H9 (cell line): ENCODE measurements at regions not wholly inside any gene's neighbourhood (a gene's known extent, or its start where the extent isn't known, plus 50 kb on each side); places are given as distances from the start of the nearest gene placed in this dataset.
A peak's percentile ranks its signal among the peaks of the same experiment; 100 is the strongest.

Experiments
- DNase-seq: peaks from one replicate; pipeline ENCODE4 v3.0.0-alpha.2; 2017
- H2AFZ ChIP-seq: one replicate; pipeline ENCODE4 v1.6.1; 2013; ENCODE audit warnings: mild to moderate bottlenecking, low read length, control low read depth, moderate library complexity
- H2AK5ac ChIP-seq: 2 replicates; pipeline ENCODE4 v1.6.1; 2013; ENCODE audit warnings: low read length, control low read depth, mixed read lengths; ENCODE audit not compliant: insufficient read length
- H2BK120ac ChIP-seq: one replicate; pipeline ENCODE4 v1.6.1; 2013; ENCODE audit warnings: low read depth, mild to moderate bottlenecking, low read length, control low read depth, inconsistent platforms; ENCODE audit not compliant: poor library complexity, severe bottlenecking
- H2BK12ac ChIP-seq: 2 replicates; pipeline ENCODE4 v1.6.1; 2013; ENCODE audit warnings: low read length, control low read depth, mixed read lengths, low read depth; ENCODE audit not compliant: insufficient read length
- H2BK15ac ChIP-seq: 2 replicates; pipeline ENCODE4 v1.6.1; 2013; ENCODE audit warnings: low read depth, low read length, control low read depth
- H2BK20ac ChIP-seq: one replicate; pipeline ENCODE4 v1.6.1; 2013; ENCODE audit warnings: low read depth, mild to moderate bottlenecking, low read length, control low read depth, inconsistent platforms; ENCODE audit not compliant: poor library complexity, severe bottlenecking
- H2BK5ac ChIP-seq: 2 replicates; pipeline ENCODE4 v1.6.1; 2013; ENCODE audit warnings: low read length, control low read depth, mixed read lengths; ENCODE audit not compliant: insufficient read length
- H3K14ac ChIP-seq: 2 replicates; pipeline ENCODE4 v1.6.1; 2013; ENCODE audit warnings: low read length, control low read depth; ENCODE audit not compliant: insufficient read depth
- H3K18ac ChIP-seq: 2 replicates; pipeline ENCODE4 v1.6.1; 2013; ENCODE audit warnings: low read depth, mild to moderate bottlenecking, mixed read lengths, low read length, control low read depth; ENCODE audit not compliant: insufficient read length
- H3K23ac ChIP-seq: 2 replicates; pipeline ENCODE4 v1.6.1; 2013; ENCODE audit warnings: low read length, control low read depth, mixed read lengths, low read depth; ENCODE audit not compliant: insufficient read length
- H3K23me2 ChIP-seq: 2 replicates; pipeline ENCODE4 v1.6.1; 2013; ENCODE audit warnings: low read depth, mild to moderate bottlenecking, mixed read lengths, low read length, control low read depth; ENCODE audit not compliant: insufficient read length, poor library complexity, severe bottlenecking
- H3K27ac ChIP-seq: 2 replicates; pipeline ENCODE4 v1.5.1; 2013; ENCODE audit warnings: low read length, control low read depth, mixed read lengths, low read depth; ENCODE audit not compliant: insufficient read length
- H3K27me3 ChIP-seq: 2 replicates; pipeline ENCODE4 v1.6.1; 2013; ENCODE audit warnings: low read length, control low read depth, inconsistent platforms; ENCODE audit not compliant: insufficient read depth
- H3K4ac ChIP-seq: 2 replicates; pipeline ENCODE4 v1.6.1; 2013; ENCODE audit warnings: low read depth, mild to moderate bottlenecking, control low read depth, inconsistent platforms, low read length, moderate library complexity
- H3K4me1 ChIP-seq: 2 replicates; pipeline ENCODE4 v1.6.1; 2013; ENCODE audit warnings: low read length, control low read depth, inconsistent platforms; ENCODE audit not compliant: insufficient read depth
- H3K4me2 ChIP-seq: 2 replicates; pipeline ENCODE4 v1.6.1; 2013; ENCODE audit warnings: low read length, control low read depth, mixed read lengths; ENCODE audit not compliant: insufficient read length, insufficient read depth
- H3K56ac ChIP-seq: 2 replicates; pipeline ENCODE4 v1.6.1; 2013; ENCODE audit warnings: low read depth, mild to moderate bottlenecking, mixed read lengths, low read length, control low read depth; ENCODE audit not compliant: insufficient read length
- H3K79me1 ChIP-seq: 2 replicates; pipeline ENCODE4 v1.6.1; 2013; ENCODE audit warnings: low read depth, mild to moderate bottlenecking, moderate library complexity, low read length, control low read depth, inconsistent platforms; ENCODE audit not compliant: insufficient read depth, poor library complexity, severe bottlenecking
- H3K79me2 ChIP-seq: 2 replicates; pipeline ENCODE4 v1.6.1; 2013; ENCODE audit warnings: low read length, control low read depth, inconsistent platforms; ENCODE audit not compliant: insufficient read depth
- H3K9ac ChIP-seq: 2 replicates; pipeline ENCODE4 v1.6.1; 2013; ENCODE audit warnings: low read length, control low read depth, mixed read lengths; ENCODE audit not compliant: insufficient read length; ENCODE audit errors: extremely low read depth
- H3K9me3 ChIP-seq: one replicate; pipeline ENCODE4 v1.6.1; 2013; ENCODE audit warnings: low read depth, low read length, inconsistent platforms; ENCODE audit not compliant: control insufficient read depth
- H3T11ph ChIP-seq: one replicate; pipeline ENCODE4 v1.6.1; 2013; ENCODE audit warnings: mild to moderate bottlenecking, low read length, control low read depth, inconsistent platforms
- H4K20me1 ChIP-seq: one replicate; pipeline ENCODE4 v1.6.1; 2013; ENCODE audit not compliant: control insufficient read depth, insufficient read length, insufficient read depth
- H4K5ac ChIP-seq: 2 replicates; pipeline ENCODE4 v1.6.1; 2013; ENCODE audit warnings: low read depth, mild to moderate bottlenecking, mixed read lengths, low read length, control low read depth; ENCODE audit not compliant: insufficient read length
- H4K8ac ChIP-seq: replicated peaks from 2 replicates; pipeline ENCODE4 v1.6.1; 2013; ENCODE audit warnings: low read length, control low read depth, mixed read lengths, low read depth; ENCODE audit not compliant: insufficient read length
- H4K91ac ChIP-seq: 2 replicates; pipeline ENCODE4 v1.6.1; 2013; ENCODE audit warnings: low read depth, mild to moderate bottlenecking, moderate library complexity, mixed read lengths, low read length, control low read depth; ENCODE audit not compliant: insufficient read length
- H3K27ac Mint-ChIP-seq, 3 experiments: 2 replicates in 2 of 3; 3 replicates in 1 of 3; pipeline ENCODE4 v1.8.0; 2020 to 2021; ENCODE audit warnings: mixed read lengths in 3 of 3, mild to moderate bottlenecking in 1 of 3, moderate library complexity in 1 of 3
- H3K27me3 Mint-ChIP-seq: 2 replicates; pipeline ENCODE4 v1.8.0; 2021; ENCODE audit warnings: low read depth, mild to moderate bottlenecking, moderate library complexity, mixed read lengths
- H3K36me3 Mint-ChIP-seq, 3 experiments: 2 replicates in 2 of 3; 3 replicates in 1 of 3; pipeline ENCODE4 v1.8.0; 2020 to 2021; ENCODE audit warnings: low read depth in 3 of 3, mixed read lengths in 3 of 3; ENCODE audit not compliant: insufficient read depth in 1 of 3
- H3K4me1 Mint-ChIP-seq, 2 experiments: 2 replicates each; pipeline ENCODE4 v1.8.0; 2020; ENCODE audit warnings: mixed read lengths in 2 of 2
- H3K4me3 Mint-ChIP-seq, 2 experiments: 2 replicates in 1 of 2; 3 replicates in 1 of 2; pipeline ENCODE4 v1.8.0; 2020 to 2021; ENCODE audit warnings: mild to moderate bottlenecking in 2 of 2, mixed read lengths in 2 of 2, moderate library complexity in 1 of 2
- H3K9me3 Mint-ChIP-seq, 2 experiments: 2 replicates in 1 of 2; 3 replicates in 1 of 2; pipeline ENCODE4 v1.8.0; 2020; ENCODE audit warnings: mild to moderate bottlenecking in 2 of 2, mixed read lengths in 2 of 2, moderate library complexity in 1 of 2
- WGBS: extraction: QIAGEN DNeasy Blood & Tissue Kit; methylation state at CpG from one replicate; pipeline ENCODE4 v1.1.7; 2013; ENCODE audit warnings: missing lambda C conversion rate, low lambda C conversion rate, mixed read lengths; ENCODE audit not compliant: insufficient read length; ENCODE audit errors: extremely low coverage; 5-methylcytosine and 5-hydroxymethylcytosine counted together
- TF ChIP-seq, protein P1 (sequence below): fragments of 200-600 bp; sonication (generic); conservative IDR thresholded peaks from 3 replicates; pipeline ENCODE4 v1.8.0; 2021; ENCODE audit warnings: antibody characterized with exemption, mild to moderate bottlenecking

GRCh38 chr2:81984969-81985637 lies 1680.6 kb upstream of the LRRTM1 start:
- no peak overlapping the region for H3T11ph ChIP-seq
- no peak overlapping the region for H2BK5ac ChIP-seq
- no peaks in the 10 kb centered on the region for H3K9me3 ChIP-seq
- peaks cover 3 to 6% (median 4%) of the 10 kb centered on the region in 3 experiments; a peak in 4 of 7 replicates for H3K36me3 Mint-ChIP-seq
- no peak overlapping the region for H3K4me2 ChIP-seq
- H4K8ac ChIP-seq: no peak overlapping the region
- no peak overlapping the region for H2BK12ac ChIP-seq
- H3K23ac ChIP-seq: no peak overlapping the region
- H3K4me3 Mint-ChIP-seq: no peak overlapping the region
- no peaks in the 10 kb centered on the region for H3K4me1 ChIP-seq
- no peak overlapping the region for H2AK5ac ChIP-seq
- no peaks in the 10 kb centered on the region for H3K79me1 ChIP-seq
- no peak overlapping the region for H4K91ac ChIP-seq
- H3K56ac ChIP-seq: no peak overlapping the region
- peak; percentile 51 for DNase-seq
- TF ChIP-seq, protein P1, sequence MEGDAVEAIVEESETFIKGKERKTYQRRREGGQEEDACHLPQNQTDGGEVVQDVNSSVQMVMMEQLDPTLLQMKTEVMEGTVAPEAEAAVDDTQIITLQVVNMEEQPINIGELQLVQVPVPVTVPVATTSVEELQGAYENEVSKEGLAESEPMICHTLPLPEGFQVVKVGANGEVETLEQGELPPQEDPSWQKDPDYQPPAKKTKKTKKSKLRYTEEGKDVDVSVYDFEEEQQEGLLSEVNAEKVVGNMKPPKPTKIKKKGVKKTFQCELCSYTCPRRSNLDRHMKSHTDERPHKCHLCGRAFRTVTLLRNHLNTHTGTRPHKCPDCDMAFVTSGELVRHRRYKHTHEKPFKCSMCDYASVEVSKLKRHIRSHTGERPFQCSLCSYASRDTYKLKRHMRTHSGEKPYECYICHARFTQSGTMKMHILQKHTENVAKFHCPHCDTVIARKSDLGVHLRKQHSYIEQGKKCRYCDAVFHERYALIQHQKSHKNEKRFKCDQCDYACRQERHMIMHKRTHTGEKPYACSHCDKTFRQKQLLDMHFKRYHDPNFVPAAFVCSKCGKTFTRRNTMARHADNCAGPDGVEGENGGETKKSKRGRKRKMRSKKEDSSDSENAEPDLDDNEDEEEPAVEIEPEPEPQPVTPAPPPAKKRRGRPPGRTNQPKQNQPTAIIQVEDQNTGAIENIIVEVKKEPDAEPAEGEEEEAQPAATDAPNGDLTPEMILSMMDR: no peak
- no peak overlapping the region for H2AFZ ChIP-seq
- WGBS: no CpG with 5 or more reads among the region's 33 CpGs
- H3K18ac ChIP-seq: no peak overlapping the region
- H3K27ac ChIP-seq: no peak overlapping the region
- H2BK20ac ChIP-seq: no peak overlapping the region
- no peaks in the 10 kb centered on the region for H4K20me1 ChIP-seq
- H3K27ac Mint-ChIP-seq: no peak overlapping the region
- no peak overlapping the region for H3K9ac ChIP-seq
- H3K23me2 ChIP-seq: no peaks in the 10 kb centered on the region
- H2BK15ac ChIP-seq: no peak overlapping the region
- no peak overlapping the region for H2BK120ac ChIP-seq
- H3K9me3 Mint-ChIP-seq: peaks cover 3 to 6% of the 10 kb centered on the region in 2 experiments; a peak in 3 of 5 replicates
- no peaks in the 10 kb centered on the region for H3K27me3 Mint-ChIP-seq
- H4K5ac ChIP-seq: no peak overlapping the region
- no peak overlapping the region for H3K4ac ChIP-seq
- no peak overlapping the region; the same call in 1 of the 2 replicates for H3K14ac ChIP-seq
- no peaks in the 10 kb centered on the region for H3K79me2 ChIP-seq
- no peaks in the 10 kb centered on the region for H3K4me1 Mint-ChIP-seq
- H3K27me3 ChIP-seq: no peaks in the 10 kb centered on the region
